H9 (cell line): ENCODE measurements at regions not wholly inside any gene's neighbourhood (a gene's known extent, or its start where the extent isn't known, plus 50 kb on each side); places are given as distances from the start of the nearest gene placed in this dataset.

Experiments used
- DNase-seq: peaks from one replicate; pipeline ENCODE4 v3.0.0-alpha.2; 2017
- H2AFZ ChIP-seq: one replicate; pipeline ENCODE4 v1.6.1; 2013; ENCODE audit warnings: mild to moderate bottlenecking, low read length, control low read depth, moderate library complexity
- H2AK5ac ChIP-seq: 2 replicates; pipeline ENCODE4 v1.6.1; 2013; ENCODE audit warnings: low read length, control low read depth, mixed read lengths; ENCODE audit not compliant: insufficient read length
- H2BK120ac ChIP-seq: one replicate; pipeline ENCODE4 v1.6.1; 2013; ENCODE audit warnings: low read depth, mild to moderate bottlenecking, low read length, control low read depth, inconsistent platforms; ENCODE audit not compliant: poor library complexity, severe bottlenecking
- H2BK12ac ChIP-seq: 2 replicates; pipeline ENCODE4 v1.6.1; 2013; ENCODE audit warnings: low read length, control low read depth, mixed read lengths, low read depth; ENCODE audit not compliant: insufficient read length
- H2BK15ac ChIP-seq: 2 replicates; pipeline ENCODE4 v1.6.1; 2013; ENCODE audit warnings: low read depth, low read length, control low read depth
- H2BK20ac ChIP-seq: one replicate; pipeline ENCODE4 v1.6.1; 2013; ENCODE audit warnings: low read depth, mild to moderate bottlenecking, low read length, control low read depth, inconsistent platforms; ENCODE audit not compliant: poor library complexity, severe bottlenecking
- H2BK5ac ChIP-seq: 2 replicates; pipeline ENCODE4 v1.6.1; 2013; ENCODE audit warnings: low read length, control low read depth, mixed read lengths; ENCODE audit not compliant: insufficient read length
- H3K14ac ChIP-seq: 2 replicates; pipeline ENCODE4 v1.6.1; 2013; ENCODE audit warnings: low read length, control low read depth; ENCODE audit not compliant: insufficient read depth
- H3K18ac ChIP-seq: 2 replicates; pipeline ENCODE4 v1.6.1; 2013; ENCODE audit warnings: low read depth, mild to moderate bottlenecking, mixed read lengths, low read length, control low read depth; ENCODE audit not compliant: insufficient read length
- H3K23ac ChIP-seq: 2 replicates; pipeline ENCODE4 v1.6.1; 2013; ENCODE audit warnings: low read length, control low read depth, mixed read lengths, low read depth; ENCODE audit not compliant: insufficient read length
- H3K23me2 ChIP-seq: 2 replicates; pipeline ENCODE4 v1.6.1; 2013; ENCODE audit warnings: low read depth, mild to moderate bottlenecking, mixed read lengths, low read length, control low read depth; ENCODE audit not compliant: insufficient read length, poor library complexity, severe bottlenecking
- H3K27ac ChIP-seq: 2 replicates; pipeline ENCODE4 v1.5.1; 2013; ENCODE audit warnings: low read length, control low read depth, mixed read lengths, low read depth; ENCODE audit not compliant: insufficient read length
- H3K27me3 ChIP-seq: 2 replicates; pipeline ENCODE4 v1.6.1; 2013; ENCODE audit warnings: low read length, control low read depth, inconsistent platforms; ENCODE audit not compliant: insufficient read depth
- H3K4ac ChIP-seq: 2 replicates; pipeline ENCODE4 v1.6.1; 2013; ENCODE audit warnings: low read depth, mild to moderate bottlenecking, control low read depth, inconsistent platforms, low read length, moderate library complexity
- H3K4me1 ChIP-seq: 2 replicates; pipeline ENCODE4 v1.6.1; 2013; ENCODE audit warnings: low read length, control low read depth, inconsistent platforms; ENCODE audit not compliant: insufficient read depth
- H3K4me2 ChIP-seq: 2 replicates; pipeline ENCODE4 v1.6.1; 2013; ENCODE audit warnings: low read length, control low read depth, mixed read lengths; ENCODE audit not compliant: insufficient read length, insufficient read depth
- H3K56ac ChIP-seq: 2 replicates; pipeline ENCODE4 v1.6.1; 2013; ENCODE audit warnings: low read depth, mild to moderate bottlenecking, mixed read lengths, low read length, control low read depth; ENCODE audit not compliant: insufficient read length
- H3K79me1 ChIP-seq: 2 replicates; pipeline ENCODE4 v1.6.1; 2013; ENCODE audit warnings: low read depth, mild to moderate bottlenecking, moderate library complexity, low read length, control low read depth, inconsistent platforms; ENCODE audit not compliant: insufficient read depth, poor library complexity, severe bottlenecking
- H3K79me2 ChIP-seq: 2 replicates; pipeline ENCODE4 v1.6.1; 2013; ENCODE audit warnings: low read length, control low read depth, inconsistent platforms; ENCODE audit not compliant: insufficient read depth
- H3K9ac ChIP-seq: 2 replicates; pipeline ENCODE4 v1.6.1; 2013; ENCODE audit warnings: low read length, control low read depth, mixed read lengths; ENCODE audit not compliant: insufficient read length; ENCODE audit errors: extremely low read depth
- H3K9me3 ChIP-seq: one replicate; pipeline ENCODE4 v1.6.1; 2013; ENCODE audit warnings: low read depth, low read length, inconsistent platforms; ENCODE audit not compliant: control insufficient read depth
- H3T11ph ChIP-seq: one replicate; pipeline ENCODE4 v1.6.1; 2013; ENCODE audit warnings: mild to moderate bottlenecking, low read length, control low read depth, inconsistent platforms
- H4K20me1 ChIP-seq: one replicate; pipeline ENCODE4 v1.6.1; 2013; ENCODE audit not compliant: control insufficient read depth, insufficient read length, insufficient read depth
- H4K5ac ChIP-seq: 2 replicates; pipeline ENCODE4 v1.6.1; 2013; ENCODE audit warnings: low read depth, mild to moderate bottlenecking, mixed read lengths, low read length, control low read depth; ENCODE audit not compliant: insufficient read length
- H4K8ac ChIP-seq: replicated peaks from 2 replicates; pipeline ENCODE4 v1.6.1; 2013; ENCODE audit warnings: low read length, control low read depth, mixed read lengths, low read depth; ENCODE audit not compliant: insufficient read length
- H4K91ac ChIP-seq: 2 replicates; pipeline ENCODE4 v1.6.1; 2013; ENCODE audit warnings: low read depth, mild to moderate bottlenecking, moderate library complexity, mixed read lengths, low read length, control low read depth; ENCODE audit not compliant: insufficient read length
- H3K27ac Mint-ChIP-seq, 3 experiments: 2 replicates in 2 of 3; 3 replicates in 1 of 3; pipeline ENCODE4 v1.8.0; 2020 to 2021; ENCODE audit warnings: mixed read lengths in 3 of 3, mild to moderate bottlenecking in 1 of 3, moderate library complexity in 1 of 3
- H3K27me3 Mint-ChIP-seq: 2 replicates; pipeline ENCODE4 v1.8.0; 2021; ENCODE audit warnings: low read depth, mild to moderate bottlenecking, moderate library complexity, mixed read lengths
- H3K36me3 Mint-ChIP-seq, 3 experiments: 2 replicates in 2 of 3; 3 replicates in 1 of 3; pipeline ENCODE4 v1.8.0; 2020 to 2021; ENCODE audit warnings: low read depth in 3 of 3, mixed read lengths in 3 of 3; ENCODE audit not compliant: insufficient read depth in 1 of 3
- H3K4me1 Mint-ChIP-seq, 2 experiments: 2 replicates each; pipeline ENCODE4 v1.8.0; 2020; ENCODE audit warnings: mixed read lengths in 2 of 2
- H3K4me3 Mint-ChIP-seq, 2 experiments: 2 replicates in 1 of 2; 3 replicates in 1 of 2; pipeline ENCODE4 v1.8.0; 2020 to 2021; ENCODE audit warnings: mild to moderate bottlenecking in 2 of 2, mixed read lengths in 2 of 2, moderate library complexity in 1 of 2
- H3K9me3 Mint-ChIP-seq, 2 experiments: 2 replicates in 1 of 2; 3 replicates in 1 of 2; pipeline ENCODE4 v1.8.0; 2020; ENCODE audit warnings: mild to moderate bottlenecking in 2 of 2, mixed read lengths in 2 of 2, moderate library complexity in 1 of 2
- WGBS: extraction: QIAGEN DNeasy Blood & Tissue Kit; methylation state at CpG from one replicate; pipeline ENCODE4 v1.1.7; 2013; ENCODE audit warnings: missing lambda C conversion rate, low lambda C conversion rate, mixed read lengths; ENCODE audit not compliant: insufficient read length; ENCODE audit errors: extremely low coverage; 5-methylcytosine and 5-hydroxymethylcytosine counted together
- TF ChIP-seq, protein P1 (sequence below): fragments of 200-600 bp; sonication (generic); conservative IDR thresholded peaks from 3 replicates; pipeline ENCODE4 v1.8.0; 2021; ENCODE audit warnings: antibody characterized with exemption, mild to moderate bottlenecking

DNA sequence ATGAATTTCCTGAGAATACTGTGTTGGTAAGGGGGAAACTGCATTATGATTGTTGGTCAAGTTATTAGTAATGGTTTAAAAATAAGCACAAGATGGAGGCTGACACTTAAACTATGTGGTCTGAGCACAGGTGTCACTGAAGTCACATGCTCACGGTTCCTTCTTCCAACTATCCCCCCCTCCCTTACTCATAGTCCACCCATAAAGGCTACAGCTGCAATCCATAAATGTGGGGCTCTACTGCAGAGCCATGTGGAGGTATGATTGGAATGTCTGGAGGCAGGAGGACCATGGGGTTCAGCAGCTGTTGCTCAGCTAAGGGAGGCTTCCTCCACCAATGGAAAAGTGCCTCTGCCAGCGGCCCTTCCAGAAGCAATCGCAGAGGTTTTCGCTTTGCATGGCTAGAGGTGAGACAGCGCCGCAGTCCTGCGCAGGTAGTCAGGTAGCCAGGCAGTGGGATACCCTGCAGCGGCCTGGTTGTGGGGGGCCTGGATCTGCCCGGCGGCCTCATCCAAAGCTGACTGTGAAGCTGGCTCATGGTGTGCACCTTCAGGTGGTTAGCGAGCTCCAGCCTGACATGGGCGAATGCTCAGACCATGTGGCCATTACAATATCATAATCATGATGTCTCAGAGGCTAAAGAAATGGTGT is 249.6 kb downstream of the DCDC2C start:
- H4K5ac ChIP-seq: no peak overlapping the region
- no peaks in the 10 kb centered on the region for H3K9me3 ChIP-seq
- H2BK120ac ChIP-seq: no peak overlapping the region
- no peak overlapping the region for H4K8ac ChIP-seq
- H3K79me1 ChIP-seq: no peaks in the 10 kb centered on the region
- H3K27me3 Mint-ChIP-seq: peaks cover 2% of the 10 kb centered on the region
- H3K4ac ChIP-seq: no peak overlapping the region
- no peak overlapping the region for H2AFZ ChIP-seq
- TF ChIP-seq, protein P1, sequence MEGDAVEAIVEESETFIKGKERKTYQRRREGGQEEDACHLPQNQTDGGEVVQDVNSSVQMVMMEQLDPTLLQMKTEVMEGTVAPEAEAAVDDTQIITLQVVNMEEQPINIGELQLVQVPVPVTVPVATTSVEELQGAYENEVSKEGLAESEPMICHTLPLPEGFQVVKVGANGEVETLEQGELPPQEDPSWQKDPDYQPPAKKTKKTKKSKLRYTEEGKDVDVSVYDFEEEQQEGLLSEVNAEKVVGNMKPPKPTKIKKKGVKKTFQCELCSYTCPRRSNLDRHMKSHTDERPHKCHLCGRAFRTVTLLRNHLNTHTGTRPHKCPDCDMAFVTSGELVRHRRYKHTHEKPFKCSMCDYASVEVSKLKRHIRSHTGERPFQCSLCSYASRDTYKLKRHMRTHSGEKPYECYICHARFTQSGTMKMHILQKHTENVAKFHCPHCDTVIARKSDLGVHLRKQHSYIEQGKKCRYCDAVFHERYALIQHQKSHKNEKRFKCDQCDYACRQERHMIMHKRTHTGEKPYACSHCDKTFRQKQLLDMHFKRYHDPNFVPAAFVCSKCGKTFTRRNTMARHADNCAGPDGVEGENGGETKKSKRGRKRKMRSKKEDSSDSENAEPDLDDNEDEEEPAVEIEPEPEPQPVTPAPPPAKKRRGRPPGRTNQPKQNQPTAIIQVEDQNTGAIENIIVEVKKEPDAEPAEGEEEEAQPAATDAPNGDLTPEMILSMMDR: no peak
- H3K56ac ChIP-seq: no peak overlapping the region
- H3K9me3 Mint-ChIP-seq: peaks cover 9 to 16% of the 10 kb centered on the region in 2 experiments
- H3K27ac Mint-ChIP-seq: peak overlapping the region in 1 of 3 experiments; percentile 31; a peak in 1 of 7 replicates
- peaks cover 3 to 5% of the 10 kb centered on the region in 2 experiments; a peak in 2 of 4 replicates for H3K4me1 Mint-ChIP-seq
- no peaks in the 10 kb centered on the region for H3K79me2 ChIP-seq
- no peak overlapping the region for H3K4me3 Mint-ChIP-seq
- no peak overlapping the region for H3K4me2 ChIP-seq
- H2AK5ac ChIP-seq: no peak overlapping the region
- H3K4me1 ChIP-seq: no peaks in the 10 kb centered on the region
- no peak overlapping the region for H3K18ac ChIP-seq
- DNase-seq: no peak
- H2BK5ac ChIP-seq: no peak overlapping the region
- no peaks in the 10 kb centered on the region for H3K27me3 ChIP-seq
- H3K23ac ChIP-seq: no peak overlapping the region
- H3T11ph ChIP-seq: no peak overlapping the region
- no peak overlapping the region for H4K91ac ChIP-seq
- no peaks in the 10 kb centered on the region for H3K23me2 ChIP-seq
- no peak overlapping the region for H2BK12ac ChIP-seq
- no peak overlapping the region for H3K9ac ChIP-seq
- H3K27ac ChIP-seq: no peak overlapping the region
- H3K14ac ChIP-seq: no peak overlapping the region; the same call in 1 of the 2 replicates
- no peak overlapping the region for H2BK20ac ChIP-seq
- no peaks in the 10 kb centered on the region for H4K20me1 ChIP-seq
- no peak overlapping the region for H2BK15ac ChIP-seq
- peaks cover 0 to 1% (median 0%) of the 10 kb centered on the region in 3 experiments; a peak in 2 of 7 replicates for H3K36me3 Mint-ChIP-seq
- WGBS: no CpG with 5 or more reads among the region's 12 CpGs
